Inflammatory macrophage treated with lipopolysaccharide for 1 hour (primary cell): ENCODE measurements at regions not wholly inside any gene's neighbourhood (a gene's known extent, or its start where the extent isn't known, plus 50 kb on each side); places are given as distances from the start of the nearest gene placed in this dataset.
A peak's percentile ranks its signal among the peaks of the same experiment; 100 is the strongest.
"Not testable (repeated sequence)": the region's sequence is repeated elsewhere in the genome, so short reads cannot be mapped to it uniquely, and the experiment has no call there.

ENCODE experiments used
- DNase-seq, 2 donors: peaks; one replicate each; pipeline ENCODE4 v3.0.0-alpha.2; 2020 to 2022

DNA sequence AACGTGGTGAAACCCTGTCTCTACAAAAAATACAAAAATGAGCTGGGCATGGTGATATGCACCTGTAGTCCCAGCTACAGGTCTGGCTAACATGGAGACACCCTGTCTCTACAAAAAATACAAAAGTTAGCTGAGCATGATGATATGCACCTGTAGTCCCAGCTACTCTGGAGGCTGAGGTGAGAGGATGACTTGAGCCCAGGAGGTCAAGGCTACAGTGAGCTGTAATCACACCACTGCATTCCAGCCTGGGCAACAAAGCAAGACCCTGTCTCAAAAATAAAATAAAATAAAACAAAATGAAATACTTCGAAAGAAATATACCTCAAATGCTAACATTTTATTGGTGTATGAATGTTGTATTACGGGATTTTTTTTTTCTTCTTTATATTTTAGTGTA, 107.6 kb upstream of the EGLN3 start:
- DNase-seq, result no peak

DNA sequence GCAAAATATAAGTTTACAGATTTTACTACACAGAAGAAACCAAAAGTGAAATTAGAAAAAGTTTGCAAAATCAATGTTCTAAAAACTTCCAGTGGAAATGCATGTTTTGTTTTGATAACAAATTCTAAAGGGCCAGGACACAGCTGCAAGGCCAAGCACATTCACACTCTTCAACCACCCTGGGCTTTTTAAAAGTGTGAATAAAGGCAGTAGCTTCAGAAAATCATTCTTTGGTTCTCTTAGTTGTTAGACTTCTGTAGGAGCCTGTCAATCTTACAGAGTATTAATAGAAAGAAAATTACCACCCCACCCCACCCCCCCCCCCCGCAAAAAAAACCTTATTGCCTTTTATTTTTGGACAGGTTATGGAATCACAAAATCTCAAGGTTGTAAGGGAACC, 105.2 kb upstream of the EGLN3 start:
- DNase-seq, result no peak

DNA sequence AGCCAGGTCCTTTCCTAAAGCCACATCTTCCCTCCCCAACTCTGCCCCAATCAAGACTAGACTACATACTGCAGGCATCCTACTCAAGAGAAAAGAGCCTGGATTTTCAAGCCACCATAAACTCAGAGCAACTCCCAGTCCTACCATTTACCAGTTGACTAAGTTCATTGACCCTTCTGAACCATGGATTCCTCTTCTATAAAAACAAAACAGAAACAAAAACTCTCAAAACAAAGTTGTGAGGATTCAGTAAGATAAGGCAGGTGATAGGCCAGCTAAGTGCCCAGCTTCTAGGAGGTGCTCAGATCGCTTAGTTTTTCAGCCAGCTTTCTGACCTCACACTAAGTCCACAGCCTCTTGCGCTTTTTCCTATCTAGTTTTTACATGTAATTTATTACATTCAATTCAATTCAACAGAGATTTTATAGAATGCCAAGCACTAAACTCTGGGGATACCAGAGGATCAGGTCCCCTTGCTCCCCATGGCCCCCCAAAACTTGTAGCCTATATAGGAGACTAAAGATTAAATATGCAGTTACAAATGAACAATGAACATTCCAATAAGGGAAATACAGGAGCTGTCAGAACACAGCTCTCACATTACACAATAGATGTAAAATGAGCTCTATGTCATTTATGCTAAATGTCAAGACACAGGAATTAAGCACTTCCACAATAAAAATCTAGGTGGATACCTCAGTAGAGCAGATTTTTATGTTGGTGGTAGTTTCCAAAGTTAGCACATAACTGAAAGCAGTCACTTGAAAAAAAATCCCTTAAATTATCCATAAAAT, 104.5 kb upstream of the EGLN3 start:
- DNase-seq, result peak in 1 of 2 donors; percentile 40

DNA sequence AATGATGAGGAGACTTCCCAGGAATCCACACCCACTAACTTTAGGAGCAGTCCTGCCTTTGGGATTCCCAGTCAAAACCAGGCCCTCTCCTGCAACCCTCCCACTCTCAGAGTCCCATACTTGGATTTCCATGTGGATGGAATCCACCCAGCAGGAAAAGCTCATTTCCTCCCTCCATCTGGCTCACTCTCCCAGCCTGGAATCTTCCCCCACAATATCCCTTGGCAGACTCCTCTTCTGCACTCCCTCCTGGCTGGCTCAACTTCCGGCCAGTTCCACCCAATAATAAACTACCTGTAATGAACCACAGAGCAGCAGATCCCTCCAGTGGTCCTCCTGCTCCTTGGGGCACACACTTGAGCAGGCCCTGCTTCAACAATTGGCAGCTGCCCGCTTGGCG, 102.8 kb upstream of the EGLN3 start:
- DNase-seq, result no peak

DNA sequence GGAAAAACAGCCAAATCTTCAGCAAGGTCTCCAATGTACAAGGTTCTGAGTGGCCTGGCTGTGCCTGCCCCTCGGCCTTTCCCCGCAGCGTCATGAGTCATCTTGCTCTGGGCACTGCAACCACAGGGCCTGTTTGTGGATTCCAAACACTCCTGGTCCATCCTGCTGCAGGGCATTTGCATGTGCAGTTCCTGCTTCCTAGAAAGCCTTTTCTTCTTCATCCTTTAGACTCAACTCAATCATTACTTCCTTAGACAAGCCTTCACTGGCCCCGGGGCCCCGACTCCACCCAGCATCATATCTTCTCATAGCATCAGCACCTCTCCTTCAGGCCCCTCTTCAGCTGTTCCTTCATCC, 101.8 kb upstream of the EGLN3 start:
- no peak for DNase-seq

DNA sequence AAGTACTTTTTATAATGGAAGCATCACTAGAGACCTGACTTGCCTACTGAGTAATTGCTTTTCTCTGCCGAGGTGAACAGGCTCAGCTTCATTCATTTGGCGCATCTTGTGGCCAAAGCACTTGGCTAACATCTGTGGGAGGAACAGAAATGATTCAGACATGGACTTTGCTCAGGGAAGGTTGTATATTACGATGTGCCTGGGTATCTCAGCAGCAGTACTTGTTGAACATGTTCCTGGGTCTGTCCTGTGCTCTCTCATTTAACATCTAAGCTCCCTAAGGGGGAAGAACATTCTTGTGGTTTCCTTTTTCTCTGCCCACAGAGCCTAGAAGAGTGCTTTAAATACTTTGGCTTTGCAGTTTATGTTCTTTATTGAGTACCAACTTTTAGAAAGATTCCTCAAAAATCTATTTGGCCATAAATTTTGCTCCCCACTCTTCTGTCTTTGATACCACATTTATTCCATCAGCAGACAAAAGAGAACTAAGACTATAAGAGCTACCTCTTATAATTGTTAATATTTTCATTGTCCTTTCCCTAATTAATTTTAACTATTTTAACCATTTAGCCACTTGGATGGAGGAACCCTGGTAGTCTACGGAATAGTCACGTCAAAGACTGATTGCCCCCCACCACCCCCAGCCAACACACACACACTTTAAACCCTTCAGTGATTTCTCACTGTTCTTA, 101.2 kb upstream of the EGLN3 start:
- peak in 1 of 2 donors; percentile 17 for DNase-seq

DNA sequence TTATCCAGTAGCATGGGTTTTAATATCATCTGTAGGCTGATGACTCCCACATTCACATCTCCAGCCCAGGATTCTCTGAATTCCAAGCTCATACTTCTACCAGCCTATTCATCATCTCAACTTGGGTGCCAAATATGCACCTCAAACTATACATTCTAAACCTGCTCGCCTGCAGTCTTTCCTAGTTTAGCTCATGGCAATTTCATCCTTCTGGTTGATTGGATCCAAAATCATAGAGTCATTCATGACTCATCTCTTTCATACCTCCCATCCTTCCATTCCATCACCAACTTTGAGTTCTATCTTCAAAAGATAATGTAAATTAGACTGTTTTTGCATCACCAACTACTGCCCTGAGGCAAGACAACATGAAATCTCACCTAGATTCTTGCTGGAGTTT, 99.7 kb upstream of the EGLN3 start:
- no peak for DNase-seq

DNA sequence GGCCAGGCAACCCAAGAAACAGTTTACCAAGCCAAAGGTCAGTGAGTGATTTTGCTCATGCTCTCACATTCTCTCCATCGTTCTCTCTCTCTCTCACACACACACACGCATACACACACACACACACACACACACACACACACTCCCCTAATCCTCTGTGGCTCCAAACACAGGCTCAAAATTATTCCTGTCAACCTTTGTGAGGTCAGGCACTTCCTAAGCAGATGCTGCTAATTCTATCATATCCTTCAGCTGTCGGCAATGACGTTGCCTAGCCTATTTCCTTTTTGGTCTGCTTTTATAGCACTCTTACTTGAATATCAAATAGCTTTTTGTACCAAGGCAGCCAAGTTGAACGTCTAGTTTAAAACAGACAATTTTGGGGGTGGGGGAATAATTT, 98.9 kb upstream of the EGLN3 start:
- no peak for DNase-seq

DNA sequence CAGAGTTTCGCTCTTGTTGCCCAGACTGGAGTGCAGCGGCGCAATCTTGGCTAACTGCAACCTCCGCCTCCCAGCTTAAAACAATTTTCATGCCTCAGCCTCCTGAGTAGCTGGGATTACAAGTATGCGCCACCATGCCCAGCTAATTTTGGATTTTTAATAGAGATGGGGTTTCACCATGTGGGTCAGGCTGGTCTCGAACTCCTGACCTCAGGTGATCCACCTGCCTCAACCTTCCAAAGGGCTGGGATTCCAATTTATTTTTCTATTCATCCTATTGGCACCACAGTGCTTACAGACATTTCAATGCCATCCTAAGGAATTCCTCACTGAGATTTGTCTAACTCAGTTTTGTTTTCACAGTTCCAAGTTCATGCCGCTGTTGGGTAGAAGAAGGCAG, 98.3 kb upstream of the EGLN3 start:
- not testable (repeated sequence) for DNase-seq

DNA sequence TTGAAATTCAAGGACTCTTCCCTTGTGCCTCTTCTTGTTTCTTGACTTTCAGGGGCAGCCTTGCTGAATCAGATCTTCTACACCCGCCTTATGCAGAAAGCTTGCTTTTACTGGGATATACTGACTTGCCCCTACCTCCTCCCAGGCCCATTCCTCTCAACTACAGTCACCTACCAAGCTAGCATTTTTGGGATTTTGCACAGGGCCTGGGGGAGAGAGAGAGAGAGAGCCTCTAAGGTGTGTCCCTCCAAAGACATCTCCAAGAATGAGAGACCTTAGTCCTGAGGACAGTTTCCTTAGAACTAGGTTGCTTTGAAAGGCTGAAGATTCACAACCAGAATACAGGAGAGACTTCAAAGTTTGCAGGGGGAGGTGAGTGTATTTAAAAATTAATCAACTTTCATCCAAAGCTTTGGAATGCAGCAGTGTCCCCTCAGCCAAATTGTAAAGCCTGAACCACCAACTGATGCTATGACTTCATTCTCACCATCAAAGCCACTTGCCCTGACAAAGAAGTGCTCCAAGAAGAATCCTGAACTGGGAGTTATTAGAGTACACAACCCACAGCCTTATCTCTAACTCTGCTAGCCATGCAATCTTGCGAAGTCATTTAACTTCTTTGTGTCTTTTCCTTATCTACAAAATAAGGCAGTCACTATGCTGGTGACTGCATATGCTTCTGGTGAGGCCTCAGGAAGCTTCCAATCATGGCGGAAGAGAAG, 96.1 kb upstream of the EGLN3 start:
- DNase-seq, result no peak

DNA sequence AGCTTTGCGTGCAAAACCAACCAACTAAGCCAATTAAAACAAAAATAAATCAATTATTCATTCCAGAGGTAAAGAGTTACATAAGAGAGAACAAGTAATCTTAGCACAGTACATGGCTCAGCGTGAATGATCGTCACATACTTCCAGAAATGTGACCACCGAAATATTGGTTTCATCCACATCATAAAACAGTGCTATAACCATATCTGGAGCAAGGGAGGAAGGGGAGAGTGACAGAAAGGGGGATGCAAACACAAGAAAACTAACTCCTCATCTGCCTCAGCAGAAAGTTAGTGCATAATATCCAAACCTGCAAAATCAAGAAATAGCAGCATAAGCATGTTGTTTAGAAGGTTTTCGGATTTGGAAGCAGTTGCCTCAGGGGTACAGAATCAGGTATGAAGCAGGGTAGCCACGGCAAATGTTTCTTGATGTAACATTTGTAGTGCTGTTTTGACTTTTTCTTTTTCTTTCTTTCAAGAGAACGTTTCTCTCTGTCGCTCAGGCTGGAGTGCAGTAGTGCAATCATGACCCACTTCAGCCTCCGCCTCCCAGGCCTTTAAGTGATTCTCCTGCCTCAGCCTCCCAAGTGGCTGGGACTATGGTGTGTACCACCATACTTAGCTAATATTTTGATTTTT, 93.9 kb upstream of the EGLN3 start:
- DNase-seq, result no peak

DNA sequence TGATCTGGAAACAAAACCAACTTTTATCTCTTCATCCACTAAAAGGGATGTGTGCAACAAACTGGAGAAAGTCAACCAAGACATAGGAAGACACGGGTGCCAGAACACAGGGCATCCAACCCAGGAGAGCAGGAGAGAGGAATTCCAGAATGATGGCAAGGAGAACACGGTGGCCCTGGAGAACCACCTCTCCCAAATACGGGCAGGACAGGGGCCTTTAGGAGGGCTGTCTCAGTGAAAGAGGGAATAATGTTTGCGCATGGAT, 93.4 kb upstream of the EGLN3 start:
- no peak for DNase-seq

DNA sequence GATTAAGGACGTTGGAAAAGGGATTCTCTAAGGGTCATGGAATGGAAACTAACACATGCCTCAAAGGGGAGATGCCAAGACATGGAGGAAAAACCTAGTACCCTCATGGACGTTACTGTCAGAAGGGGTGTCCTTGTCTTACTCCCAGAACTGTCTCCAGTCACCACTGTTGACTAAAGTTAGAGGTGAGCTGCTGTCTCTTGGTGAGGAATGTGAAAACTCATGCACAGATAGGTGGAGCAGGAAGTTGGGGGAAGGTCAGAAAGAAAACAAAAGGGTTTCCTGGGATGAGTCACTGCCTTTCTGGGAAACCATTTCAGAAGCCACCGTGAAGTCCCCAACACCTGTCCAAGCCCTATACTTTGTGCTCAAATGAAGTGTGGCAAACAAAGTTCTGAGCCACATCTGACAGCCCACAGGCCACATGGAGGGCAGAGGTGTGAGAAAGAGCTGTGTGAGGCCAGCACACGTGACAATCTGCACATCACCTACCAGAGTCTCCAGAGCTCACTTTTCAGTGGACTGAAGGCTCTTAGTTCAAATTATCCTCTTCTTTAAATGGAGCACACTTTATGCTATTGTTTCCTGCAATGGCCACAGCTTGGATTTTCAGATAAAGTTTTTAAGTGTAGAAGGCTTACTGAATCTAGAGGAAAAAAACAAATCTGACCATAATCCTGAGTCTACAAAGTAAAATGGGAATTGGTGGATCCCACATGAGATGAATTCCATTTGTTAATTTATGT, 92.9 kb upstream of the EGLN3 start:
- DNase-seq, result no peak

DNA sequence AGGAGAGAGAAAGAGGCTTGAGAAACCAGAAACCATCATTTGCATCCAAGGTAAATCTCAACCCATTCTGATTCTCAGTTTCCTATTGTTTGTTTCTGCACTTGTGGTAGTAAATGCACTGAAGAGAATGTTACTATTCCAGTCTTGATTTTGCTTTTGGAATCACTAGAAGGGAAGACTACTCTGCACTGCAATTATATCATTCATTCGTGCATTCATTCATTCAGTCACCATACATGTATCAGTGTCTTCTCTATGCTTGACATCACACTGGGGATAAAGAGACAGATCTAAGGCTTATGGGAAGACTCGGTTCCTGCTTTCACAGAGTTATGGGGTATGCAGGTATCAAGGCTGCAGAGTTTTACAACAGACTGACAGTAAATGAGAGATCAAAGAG, 90.3 kb upstream of the EGLN3 start:
- DNase-seq, result no peak

DNA sequence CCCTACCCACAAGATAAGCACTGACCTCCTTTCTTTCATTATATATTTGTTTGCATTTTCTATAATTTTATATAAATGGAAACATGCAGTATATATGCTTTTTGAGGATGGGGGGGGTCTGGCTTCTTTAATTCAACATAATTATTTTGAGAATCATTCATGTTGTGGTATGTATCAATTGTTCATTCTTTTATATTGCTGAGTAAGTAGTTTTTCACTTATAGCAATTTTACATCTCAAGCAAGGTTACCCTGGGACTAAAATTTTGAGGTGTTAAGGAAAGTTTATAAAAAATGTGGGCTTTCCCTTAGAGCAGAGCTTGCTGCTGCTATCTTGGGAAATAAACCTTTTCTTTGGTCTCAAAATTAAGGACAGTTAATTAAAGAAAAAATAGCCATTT, 89.9 kb upstream of the EGLN3 start:
- DNase-seq, result no peak

DNA sequence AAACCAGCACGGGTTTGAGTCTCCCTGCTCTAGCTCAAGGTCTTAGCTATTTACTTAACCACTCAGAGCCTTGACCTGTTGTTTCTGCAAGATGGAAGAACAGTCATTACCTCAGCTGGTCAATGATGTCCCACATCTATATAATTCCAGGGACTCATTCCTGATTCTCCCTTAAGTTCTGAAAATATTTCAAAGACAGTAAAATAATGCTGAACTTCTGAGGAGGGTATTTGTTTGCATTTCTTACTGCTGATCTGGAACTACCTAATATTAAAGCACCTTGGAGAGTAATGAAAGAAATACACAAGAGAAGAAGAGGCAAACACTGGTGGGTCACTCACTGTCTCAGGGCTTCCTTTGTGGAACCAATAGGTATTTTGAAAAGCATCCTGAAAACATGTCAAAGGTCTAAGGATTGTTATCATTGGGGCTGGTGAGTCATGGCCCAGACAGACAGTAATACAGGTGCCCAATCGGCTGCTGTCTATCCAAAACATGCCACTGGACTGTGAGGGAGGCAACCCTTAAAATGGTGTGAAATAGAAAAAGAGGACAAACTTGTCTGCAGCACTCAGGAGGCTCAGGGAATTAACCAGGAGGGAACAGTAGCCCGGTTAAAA, 88.7 kb upstream of the EGLN3 start:
- DNase-seq, result no peak

DNA sequence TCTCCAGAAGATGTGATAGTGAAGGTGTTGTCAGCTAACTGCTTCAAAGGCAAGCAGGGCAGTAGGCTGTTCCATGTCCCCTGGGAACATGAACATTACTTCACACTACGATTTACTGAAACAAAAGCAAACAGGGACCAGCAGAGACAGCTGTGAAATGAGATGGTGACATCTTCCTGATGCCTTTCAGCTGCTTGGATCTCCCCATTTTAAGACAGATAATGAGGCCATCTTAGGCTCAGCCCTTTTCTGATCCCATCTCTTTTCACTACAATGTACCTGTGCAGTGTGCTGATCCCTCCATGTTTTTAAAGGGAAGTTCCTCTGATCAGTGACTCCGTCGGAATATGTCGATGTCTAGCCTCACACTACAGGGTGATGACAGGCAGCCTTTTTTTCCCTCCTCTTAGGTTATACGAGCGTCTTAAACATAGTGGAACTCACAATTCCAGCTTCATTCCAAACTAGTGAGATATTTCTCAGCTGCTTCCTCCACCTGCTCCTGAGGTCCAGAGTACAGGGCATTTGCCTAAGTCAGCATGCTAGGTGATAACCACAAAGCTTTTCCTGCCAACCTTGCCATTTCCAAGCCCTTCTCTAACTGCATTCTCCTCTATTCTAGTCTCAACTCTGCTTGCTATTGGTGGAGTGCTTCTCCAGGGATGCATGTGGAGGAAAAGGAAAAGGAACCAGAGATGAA, 87.6 kb upstream of the EGLN3 start:
- DNase-seq, result no peak

DNA sequence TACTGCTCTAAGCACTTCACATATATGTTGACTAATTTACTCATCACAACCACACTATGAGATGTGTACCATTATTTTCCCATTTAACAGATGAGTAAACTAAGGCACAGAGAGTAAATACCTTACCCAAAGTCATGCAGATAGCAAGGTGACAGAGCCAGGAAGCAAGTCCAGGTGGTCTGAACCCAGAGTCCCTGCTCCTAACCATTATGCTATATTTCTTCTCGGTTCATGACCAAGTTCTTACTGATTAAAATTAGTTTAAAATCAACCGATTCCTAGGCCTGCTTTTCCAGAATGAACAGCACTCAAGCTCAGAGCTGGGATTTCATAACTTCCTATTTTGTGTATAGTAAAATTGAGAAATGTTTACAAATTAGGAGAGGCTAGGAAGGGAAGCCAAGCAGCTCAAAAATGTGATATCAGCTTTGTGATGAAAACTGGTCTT, 85.5 kb upstream of the EGLN3 start:
- peak; percentile 40 to 56 for DNase-seq

DNA sequence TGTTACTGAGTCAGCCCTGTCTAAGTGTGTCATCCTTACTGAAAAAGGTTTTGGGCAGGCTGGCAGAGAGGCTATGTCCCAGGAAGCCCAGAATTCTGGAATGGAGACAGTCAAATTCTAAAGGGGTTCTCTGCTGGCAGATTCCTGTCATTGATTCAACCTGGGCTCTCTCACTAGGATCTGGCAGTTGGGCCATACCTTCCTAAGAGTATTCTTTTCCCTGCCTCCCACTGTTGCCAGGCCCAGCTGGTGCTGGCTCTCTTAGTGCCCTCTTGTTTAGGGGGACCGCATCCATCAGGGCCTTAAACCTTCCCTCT, 85.0 kb upstream of the EGLN3 start:
- no peak for DNase-seq

DNA sequence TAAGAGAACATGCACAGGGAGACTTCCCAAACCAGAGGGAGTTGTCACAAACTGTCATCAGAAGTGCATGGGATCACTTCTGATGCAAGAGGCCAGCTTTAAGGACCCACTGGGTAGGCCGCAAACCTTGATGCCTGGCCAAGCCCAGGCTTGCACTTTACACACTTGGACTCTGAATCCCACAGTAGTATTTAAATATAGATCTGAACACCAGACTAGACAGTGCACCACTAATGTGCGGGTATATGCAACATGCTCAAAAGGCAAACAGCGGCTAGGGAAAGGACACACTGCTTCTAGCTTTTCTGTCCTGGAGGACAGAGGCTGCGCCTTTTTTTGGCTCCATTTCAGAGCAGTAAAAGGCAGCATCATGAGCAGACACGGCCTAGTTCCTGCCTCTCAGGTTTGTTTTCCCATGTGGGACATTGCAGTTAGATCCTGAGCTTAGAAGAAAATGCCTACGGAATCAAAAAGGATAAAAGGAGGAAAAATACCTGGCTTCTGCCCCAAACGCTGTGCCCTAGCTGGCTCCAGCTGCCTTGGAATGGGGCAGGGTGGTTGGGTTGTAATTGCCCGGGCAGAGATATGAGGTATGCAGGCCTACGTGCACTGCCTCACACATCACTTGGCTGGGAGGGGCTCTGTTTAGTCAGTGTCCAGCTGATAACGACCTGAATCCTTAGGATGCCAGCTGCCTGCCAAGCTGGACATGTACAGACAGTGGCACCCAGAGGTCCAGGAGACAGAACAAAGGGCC, 84.5 kb upstream of the EGLN3 start:
- DNase-seq, result no peak

DNA sequence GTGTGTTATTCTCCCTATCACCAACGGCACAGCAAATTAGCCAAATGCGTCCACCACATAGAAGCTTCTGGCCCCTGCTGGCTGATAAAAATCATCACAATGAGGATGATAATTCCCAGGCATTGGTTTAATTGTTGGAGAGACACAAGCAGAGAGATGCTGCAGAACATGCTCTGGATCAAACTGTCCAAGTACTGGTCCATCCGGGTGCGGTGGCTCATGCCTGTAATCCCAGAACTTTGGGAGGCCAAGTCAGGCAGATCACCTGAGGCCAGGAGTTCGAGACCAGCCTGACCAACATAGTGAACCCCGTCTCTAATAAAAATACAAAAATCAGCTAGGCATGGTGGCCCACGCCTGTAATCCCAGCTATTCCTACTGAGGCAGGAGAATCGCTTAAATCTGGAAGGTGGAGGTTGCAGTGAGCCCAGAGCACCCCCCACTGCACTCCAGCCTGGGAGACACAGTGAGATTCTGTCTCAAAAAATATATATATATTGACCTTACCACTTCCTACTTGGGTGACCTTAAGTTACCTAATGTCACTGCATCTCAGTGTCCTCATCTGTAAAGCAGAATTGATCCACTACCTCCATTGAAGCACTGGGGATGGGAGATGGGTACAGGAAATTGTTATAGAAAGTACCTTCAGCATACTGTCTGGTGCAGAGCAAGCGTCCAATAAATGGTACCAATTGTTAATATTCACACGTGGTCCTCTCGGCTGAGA, 83.7 kb upstream of the EGLN3 start:
- DNase-seq, result no peak
